Loucy (cell line): ENCODE measurements at regions not wholly inside any gene's neighbourhood (a gene's known extent, or its start where the extent isn't known, plus 50 kb on each side); places are given as distances from the start of the nearest gene placed in this dataset.
"Not testable (repeated sequence)": the region's sequence is repeated elsewhere in the genome, so short reads cannot be mapped to it uniquely, and the experiment has no call there.

Source experiments
- H2AFZ ChIP-seq: fragments of 200-600 bp; sonication (generic); 2 replicates; pipeline ENCODE4 v1.6.0; 2016; ENCODE audit warnings: antibody characterized with exemption, mild to moderate bottlenecking, low read length, moderate library complexity
- H3F3A ChIP-seq: fragments of 200-600 bp; 2 replicates; pipeline ENCODE4 v1.6.0; 2016; ENCODE audit warnings: antibody characterized with exemption, low read depth, mild to moderate bottlenecking
- H3K27me3 ChIP-seq: fragments of 200-600 bp; sonication (generic); 2 replicates; pipeline ENCODE4 v1.6.1; 2014; ENCODE audit warnings: low read length, mild to moderate bottlenecking; ENCODE audit not compliant: insufficient read depth, poor library complexity, severe bottlenecking
- H3K36me3 ChIP-seq: fragments of 200-600 bp; sonication (generic); 2 replicates; pipeline ENCODE4 v1.6.1; 2016; ENCODE audit warnings: low read length; ENCODE audit not compliant: insufficient read depth
- H3K4me1 ChIP-seq: fragments of 200-600 bp; sonication (generic); 2 replicates; pipeline ENCODE4 v1.5.1; 2014; ENCODE audit warnings: low read length, mild to moderate bottlenecking; ENCODE audit not compliant: insufficient read depth, poor library complexity, severe bottlenecking
- H3K4me2 ChIP-seq: fragments of 200-600 bp; sonication (generic); 2 replicates; pipeline ENCODE4 v1.6.0; 2014; ENCODE audit warnings: antibody characterized with exemption, low read length, low read depth, mild to moderate bottlenecking; ENCODE audit not compliant: poor library complexity, severe bottlenecking
- H3K4me3 ChIP-seq: fragments of 200-600 bp; sonication (generic); 2 replicates; pipeline ENCODE4 v1.5.1; 2014; ENCODE audit warnings: low read length, mild to moderate bottlenecking, mixed read lengths; ENCODE audit not compliant: poor library complexity, severe bottlenecking
- H3K79me2 ChIP-seq: fragments of 200-600 bp; sonication (generic); 2 replicates; pipeline ENCODE4 v1.6.1; 2014; ENCODE audit warnings: low read length; ENCODE audit not compliant: insufficient read depth
- H3K9ac ChIP-seq: fragments of 200-600 bp; sonication (generic); 2 replicates; pipeline ENCODE4 v1.6.0; 2014; ENCODE audit warnings: mild to moderate bottlenecking, low read depth, low read length, moderate library complexity; ENCODE audit not compliant: poor library complexity, severe bottlenecking
- H3K9me2 ChIP-seq: fragments of 200-600 bp; sonication (generic); replicated peaks from 2 replicates; pipeline ENCODE4 v1.6.1; 2016; ENCODE audit warnings: low read depth, low read length, mixed read lengths
- H3K9me3 ChIP-seq: fragments of 200-600 bp; sonication (generic); 2 replicates; pipeline ENCODE4 v1.6.1; 2014; ENCODE audit warnings: mild to moderate bottlenecking, antibody characterized with exemption, low read length, low read depth; ENCODE audit not compliant: insufficient read depth
- H4K20me1 ChIP-seq: fragments of 200-600 bp; sonication (generic); 2 replicates; pipeline ENCODE4 v1.6.0; 2014; ENCODE audit warnings: antibody characterized with exemption, low read length, mild to moderate bottlenecking; ENCODE audit not compliant: insufficient read depth, poor library complexity, severe bottlenecking
- EZH2phosphoT487 ChIP-seq: fragments of 200-600 bp; IDR thresholded peaks from 2 replicates; pipeline ENCODE4 v1.6.1; 2018; ENCODE audit warnings: antibody characterized with exemption, mild to moderate bottlenecking, moderate library complexity, borderline replicate concordance
- TF ChIP-seq, protein P1 (sequence below): fragments of 200-600 bp; sonication (generic); conservative IDR thresholded peaks from 2 replicates; pipeline ENCODE4 v1.5.1; 2014; ENCODE audit warnings: mild to moderate bottlenecking, antibody characterized with exemption, low read length

DNA sequence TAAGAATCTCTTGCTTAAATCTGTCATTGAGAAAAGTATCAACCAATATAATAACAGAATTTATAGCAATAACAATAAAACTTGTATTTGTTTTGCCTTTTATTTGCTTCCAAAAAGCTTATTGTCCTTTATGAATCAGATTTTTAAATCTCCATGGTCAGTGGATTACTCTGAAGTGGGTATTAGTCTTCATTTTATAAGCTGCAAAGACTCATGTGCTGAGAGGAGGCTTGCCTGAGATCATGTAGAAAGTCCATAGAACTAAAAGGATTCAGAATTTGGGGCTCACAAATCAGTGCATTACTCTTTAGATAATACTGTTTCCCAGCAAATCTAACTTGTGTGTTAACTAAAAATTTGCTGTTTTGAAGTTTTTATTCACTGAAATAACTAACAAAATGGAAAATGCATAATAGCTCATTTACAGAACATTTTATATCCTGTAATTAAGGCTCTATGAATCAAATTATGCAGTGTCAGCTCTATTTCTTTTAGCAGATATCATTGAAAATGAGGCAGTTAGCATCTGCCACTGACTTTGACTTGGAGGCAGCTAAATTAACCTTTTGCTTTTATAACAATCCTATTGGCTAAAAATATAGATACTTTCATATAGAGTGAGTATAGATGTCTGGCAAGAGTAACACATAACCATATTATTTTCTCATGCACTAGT, 781.1 kb upstream of the CITED2 start:
- Histone ChIP-seq H3K9me2 (no peaks in the 10 kb centered on the region; the same call in 1 of the 2 replicates), H3K36me3 (no peaks in the 10 kb centered on the region), H4K20me1 (no peaks in the 10 kb centered on the region), H3K4me2 (no peak overlapping the region), H3K27me3 (no peaks in the 10 kb centered on the region), H3K4me1 (no peaks in the 10 kb centered on the region), H3K9ac (no peak overlapping the region), H3K79me2 (no peaks in the 10 kb centered on the region), H3F3A (no peaks in the 10 kb centered on the region), H3K9me3 (no peaks in the 10 kb centered on the region), H3K4me3 (no peak overlapping the region), H2AFZ (no peak overlapping the region)
- no peak for TF ChIP-seq EZH2phosphoT487
- TF ChIP-seq, protein P1, sequence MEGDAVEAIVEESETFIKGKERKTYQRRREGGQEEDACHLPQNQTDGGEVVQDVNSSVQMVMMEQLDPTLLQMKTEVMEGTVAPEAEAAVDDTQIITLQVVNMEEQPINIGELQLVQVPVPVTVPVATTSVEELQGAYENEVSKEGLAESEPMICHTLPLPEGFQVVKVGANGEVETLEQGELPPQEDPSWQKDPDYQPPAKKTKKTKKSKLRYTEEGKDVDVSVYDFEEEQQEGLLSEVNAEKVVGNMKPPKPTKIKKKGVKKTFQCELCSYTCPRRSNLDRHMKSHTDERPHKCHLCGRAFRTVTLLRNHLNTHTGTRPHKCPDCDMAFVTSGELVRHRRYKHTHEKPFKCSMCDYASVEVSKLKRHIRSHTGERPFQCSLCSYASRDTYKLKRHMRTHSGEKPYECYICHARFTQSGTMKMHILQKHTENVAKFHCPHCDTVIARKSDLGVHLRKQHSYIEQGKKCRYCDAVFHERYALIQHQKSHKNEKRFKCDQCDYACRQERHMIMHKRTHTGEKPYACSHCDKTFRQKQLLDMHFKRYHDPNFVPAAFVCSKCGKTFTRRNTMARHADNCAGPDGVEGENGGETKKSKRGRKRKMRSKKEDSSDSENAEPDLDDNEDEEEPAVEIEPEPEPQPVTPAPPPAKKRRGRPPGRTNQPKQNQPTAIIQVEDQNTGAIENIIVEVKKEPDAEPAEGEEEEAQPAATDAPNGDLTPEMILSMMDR = no peak

DNA sequence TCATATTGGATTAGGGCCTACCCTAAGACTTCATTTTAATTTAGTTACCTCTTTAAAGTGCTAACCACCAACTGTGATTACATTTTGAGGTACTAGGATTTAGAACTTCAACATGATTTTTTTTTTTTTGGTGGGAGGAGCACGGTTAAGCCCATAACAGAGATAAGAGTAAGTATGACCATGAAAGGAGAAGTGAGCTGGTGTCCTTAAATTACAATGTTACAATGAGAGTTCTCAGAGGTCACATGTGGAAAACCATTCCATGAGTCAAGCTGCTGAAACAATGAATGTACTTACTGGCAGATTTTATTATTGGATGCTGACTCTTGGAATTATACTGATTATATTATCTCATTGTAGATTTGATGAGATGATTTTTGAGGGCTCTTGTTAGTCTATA, 779.3 kb upstream of the CITED2 start:
- H3K9ac ChIP-seq = no peak overlapping the region
- no peaks in the 10 kb centered on the region for H3K27me3 ChIP-seq
- H3K4me3 ChIP-seq = no peak overlapping the region
- no peaks in the 10 kb centered on the region for H3K9me3 ChIP-seq
- H3K9me2 ChIP-seq = no peaks in the 10 kb centered on the region
- no peak for TF ChIP-seq EZH2phosphoT487
- TF ChIP-seq, protein P1 = no peak
- no peaks in the 10 kb centered on the region for H3K4me1 ChIP-seq
- H3K79me2 ChIP-seq = no peaks in the 10 kb centered on the region
- H3K36me3 ChIP-seq = no peaks in the 10 kb centered on the region
- no peak overlapping the region for H3K4me2 ChIP-seq
- H2AFZ ChIP-seq = no peak overlapping the region
- H3F3A ChIP-seq = no peaks in the 10 kb centered on the region
- H4K20me1 ChIP-seq = no peaks in the 10 kb centered on the region

DNA sequence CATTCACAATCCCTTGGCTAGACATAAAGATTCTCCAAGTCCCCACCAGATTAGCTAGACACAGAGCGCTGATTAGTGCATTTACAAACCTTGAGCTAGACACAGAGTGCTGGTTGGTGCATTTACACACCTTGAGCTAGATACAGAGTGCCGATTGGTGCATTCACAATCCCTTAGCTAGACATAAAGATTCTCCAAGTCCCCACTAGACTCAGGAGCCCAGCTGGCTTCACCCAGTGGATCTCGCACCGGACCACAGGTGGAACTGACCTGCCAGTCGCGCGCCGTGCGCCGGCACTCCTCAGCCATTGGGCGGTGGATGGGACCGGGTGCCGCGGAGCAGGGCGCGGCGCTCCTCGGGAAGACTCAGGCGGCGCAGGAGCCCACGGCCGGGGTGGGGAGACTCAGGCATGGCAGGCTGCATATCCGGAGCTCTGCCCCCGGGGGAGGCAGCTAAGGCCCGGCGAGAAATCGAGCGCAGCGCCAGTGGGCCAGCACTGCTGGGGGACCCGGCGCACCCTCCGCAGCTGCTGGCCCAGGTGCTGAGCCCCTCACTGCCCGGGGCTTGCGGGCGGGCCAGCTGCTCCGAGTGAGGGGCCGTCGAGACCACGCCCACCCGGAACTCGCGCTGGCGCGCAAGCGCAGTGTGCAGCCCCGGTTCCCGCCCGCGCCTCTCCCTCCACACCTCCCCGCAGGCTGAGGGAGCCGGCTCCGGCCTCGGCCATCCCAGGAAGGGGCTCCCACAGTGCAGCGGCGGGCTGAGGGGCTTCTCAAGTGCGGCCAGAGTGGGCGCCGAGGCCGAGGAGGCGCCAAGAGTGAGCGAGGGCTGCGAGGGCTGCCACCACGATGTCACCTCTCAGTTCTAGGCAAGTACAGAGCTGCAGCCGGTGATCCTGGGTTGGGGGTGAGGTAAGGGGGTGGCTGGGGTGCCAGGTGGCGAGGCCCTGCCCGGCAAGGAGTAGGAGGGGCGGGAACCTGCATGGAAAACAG, 773.7 kb upstream of the CITED2 start:
- H3K4me3 ChIP-seq, H3K27me3 ChIP-seq, H3F3A ChIP-seq, H3K9me3 ChIP-seq, H2AFZ ChIP-seq, H3K79me2 ChIP-seq, H4K20me1 ChIP-seq, H3K36me3 ChIP-seq, H3K9me2 ChIP-seq, H3K4me2 ChIP-seq, H3K9ac ChIP-seq, H3K4me1 ChIP-seq: not testable (repeated sequence)
